ENCODE measurements at regions not wholly inside any gene's neighbourhood (a gene's known extent, or its start where the extent isn't known, plus 50 kb on each side); places are given as distances from the start of the nearest gene placed in this dataset.

DNA sequence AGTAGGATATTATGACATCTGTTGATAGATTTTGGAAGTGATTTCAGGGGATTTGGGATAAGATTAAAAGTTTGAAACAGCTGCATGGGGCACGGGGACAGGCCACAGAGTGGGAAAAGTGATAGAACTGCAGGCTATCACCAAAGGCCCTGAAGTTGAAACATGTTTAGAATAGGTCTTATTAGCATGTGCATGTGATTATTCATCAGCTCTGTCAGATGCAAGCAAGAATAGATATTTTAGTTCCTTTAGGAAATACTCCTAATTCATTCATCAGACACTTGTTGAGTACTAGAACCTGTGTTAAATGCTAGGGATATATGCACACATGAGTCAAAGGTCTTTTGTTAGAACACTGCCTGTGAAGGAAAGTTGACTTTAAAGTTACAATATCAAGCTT lies 261.2 kb upstream of the MAN1A1 start:
- H3K36me3 Mint-ChIP-seq: no peaks in the 10 kb centered on the region

GRCh38 chr6:119610265-119610664 lies 260.7 kb upstream of the MAN1A1 start:
- no peak overlapping the region for H3K27ac Mint-ChIP-seq
- H3K9me3 Mint-ChIP-seq: no peaks in the 10 kb centered on the region
- no peaks in the 10 kb centered on the region for H3K36me3 Mint-ChIP-seq
- no peak overlapping the region for H3K4me3 Mint-ChIP-seq
- no peaks in the 10 kb centered on the region for H3K4me1 Mint-ChIP-seq
- no peaks in the 10 kb centered on the region for H3K27me3 Mint-ChIP-seq

More for the DNA sequence above, 261.2 kb upstream of the MAN1A1 start:
- no peak overlapping the region for H3K4me3 Mint-ChIP-seq
- no peaks in the 10 kb centered on the region for H3K4me1 Mint-ChIP-seq
- H3K27ac Mint-ChIP-seq: no peak overlapping the region
- H3K27me3 Mint-ChIP-seq: peaks cover 1% of the 10 kb centered on the region
- no peaks in the 10 kb centered on the region for H3K9me3 Mint-ChIP-seq

DNA sequence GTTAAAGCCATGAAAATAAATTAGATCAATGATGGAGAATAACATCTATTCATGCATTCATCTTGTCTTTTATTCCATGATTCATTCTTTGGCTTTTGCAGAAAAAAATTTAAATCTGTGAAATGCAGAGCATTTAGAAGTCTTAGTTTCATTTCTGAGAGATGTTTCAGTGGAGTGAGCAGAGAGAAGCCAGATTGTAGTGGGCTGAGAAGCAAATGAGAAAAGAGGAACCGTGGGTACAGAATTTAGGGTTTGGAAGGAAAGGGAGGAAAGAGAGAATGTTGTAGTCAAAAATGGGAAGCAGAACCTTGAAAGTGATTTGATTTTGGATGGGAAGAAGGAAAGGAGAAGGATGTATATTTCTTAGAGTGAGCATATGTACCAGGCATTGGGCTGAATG lies 260.3 kb upstream of the MAN1A1 start:
- H3K27ac Mint-ChIP-seq: no peak overlapping the region

DNA sequence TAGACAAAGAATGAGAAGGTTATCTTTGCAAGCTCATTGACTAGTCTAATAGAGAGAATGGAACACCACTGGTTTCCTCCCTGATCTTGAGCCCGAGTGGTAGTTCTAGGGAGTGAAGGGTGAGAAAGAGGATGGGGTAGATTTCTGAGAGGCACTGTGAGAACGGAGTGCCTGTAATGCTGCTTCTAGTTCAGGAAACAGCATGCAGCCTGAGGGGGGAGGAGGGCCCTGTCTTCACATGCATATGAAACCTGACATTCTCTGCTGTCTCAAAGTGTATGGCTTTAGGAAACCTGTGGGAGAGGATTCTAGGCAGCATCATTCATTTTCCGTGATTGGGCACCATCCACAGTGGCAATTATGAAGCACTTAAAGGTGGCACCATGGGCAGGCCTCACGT lies 259.4 kb upstream of the MAN1A1 start:
- H3K36me3 Mint-ChIP-seq: no peaks in the 10 kb centered on the region
- H3K27ac Mint-ChIP-seq: no peak overlapping the region
- H3K9me3 Mint-ChIP-seq: no peaks in the 10 kb centered on the region
- no peaks in the 10 kb centered on the region for H3K27me3 Mint-ChIP-seq
- no peaks in the 10 kb centered on the region for H3K4me1 Mint-ChIP-seq
- H3K4me3 Mint-ChIP-seq: no peak overlapping the region

More for the DNA sequence above, 260.3 kb upstream of the MAN1A1 start:
- no peaks in the 10 kb centered on the region for H3K27me3 Mint-ChIP-seq
- H3K36me3 Mint-ChIP-seq: no peaks in the 10 kb centered on the region
- H3K4me3 Mint-ChIP-seq: no peak overlapping the region
- no peaks in the 10 kb centered on the region for H3K4me1 Mint-ChIP-seq
- H3K9me3 Mint-ChIP-seq: no peaks in the 10 kb centered on the region

DNA sequence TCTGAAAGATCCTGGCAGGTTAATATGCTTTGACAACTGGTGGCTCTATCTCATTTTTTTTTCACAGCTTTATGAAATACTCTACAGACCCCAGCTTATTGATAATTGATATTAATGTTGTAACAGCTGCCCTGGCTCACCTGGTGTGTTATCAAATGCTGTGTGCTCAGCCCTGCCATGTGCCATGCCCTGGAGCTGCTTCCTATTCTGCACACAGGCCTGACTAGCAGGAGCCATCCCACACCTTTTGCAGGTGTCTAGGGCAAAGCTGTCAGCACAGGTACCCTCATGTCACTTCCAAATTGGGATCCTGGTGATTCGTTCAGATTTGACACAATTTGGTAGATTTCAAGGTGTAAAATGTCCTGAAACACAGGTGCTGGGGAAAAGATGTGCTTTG lies 254.6 kb upstream of the MAN1A1 start:
- no peaks in the 10 kb centered on the region for H3K27me3 Mint-ChIP-seq
- H3K9me3 Mint-ChIP-seq: no peaks in the 10 kb centered on the region
- H3K4me1 Mint-ChIP-seq: no peaks in the 10 kb centered on the region
- H3K27ac Mint-ChIP-seq: no peak overlapping the region
- no peak overlapping the region for H3K4me3 Mint-ChIP-seq
- no peaks in the 10 kb centered on the region for H3K36me3 Mint-ChIP-seq

- no peaks in the 10 kb centered on the region for H3K4me1 Mint-ChIP-seq
- no peak overlapping the region for H3K27ac Mint-ChIP-seq
- H3K27me3 Mint-ChIP-seq: no peaks in the 10 kb centered on the region
- no peaks in the 10 kb centered on the region for H3K36me3 Mint-ChIP-seq
- no peaks in the 10 kb centered on the region for H3K9me3 Mint-ChIP-seq
- no peak overlapping the region for H3K4me3 Mint-ChIP-seq
These were observed 253.9 kb upstream of the MAN1A1 start for GRCh38 chr6:119603501-119603900.

- no peak overlapping the region for H3K27ac Mint-ChIP-seq
- H3K36me3 Mint-ChIP-seq: no peaks in the 10 kb centered on the region
- no peak overlapping the region for H3K4me3 Mint-ChIP-seq
- H3K27me3 Mint-ChIP-seq: no peaks in the 10 kb centered on the region
- no peaks in the 10 kb centered on the region for H3K9me3 Mint-ChIP-seq
- H3K4me1 Mint-ChIP-seq: no peaks in the 10 kb centered on the region
These were observed 252.9 kb upstream of the MAN1A1 start for GRCh38 chr6:119602215-119603178.

GRCh38 chr6:119598883-119599282 lies 249.3 kb upstream of the MAN1A1 start:
- H3K4me3 Mint-ChIP-seq: no peak overlapping the region
- no peaks in the 10 kb centered on the region for H3K4me1 Mint-ChIP-seq
- H3K36me3 Mint-ChIP-seq: no peaks in the 10 kb centered on the region
- no peaks in the 10 kb centered on the region for H3K27me3 Mint-ChIP-seq
- no peak overlapping the region for H3K27ac Mint-ChIP-seq
- H3K9me3 Mint-ChIP-seq: no peaks in the 10 kb centered on the region

GRCh38 chr6:119594907-119595306 lies 245.3 kb upstream of the MAN1A1 start:
- Mint-ChIP-seq H3K4me1 (no peaks in the 10 kb centered on the region), H3K27ac (no peak overlapping the region), H3K36me3 (no peaks in the 10 kb centered on the region)

DNA sequence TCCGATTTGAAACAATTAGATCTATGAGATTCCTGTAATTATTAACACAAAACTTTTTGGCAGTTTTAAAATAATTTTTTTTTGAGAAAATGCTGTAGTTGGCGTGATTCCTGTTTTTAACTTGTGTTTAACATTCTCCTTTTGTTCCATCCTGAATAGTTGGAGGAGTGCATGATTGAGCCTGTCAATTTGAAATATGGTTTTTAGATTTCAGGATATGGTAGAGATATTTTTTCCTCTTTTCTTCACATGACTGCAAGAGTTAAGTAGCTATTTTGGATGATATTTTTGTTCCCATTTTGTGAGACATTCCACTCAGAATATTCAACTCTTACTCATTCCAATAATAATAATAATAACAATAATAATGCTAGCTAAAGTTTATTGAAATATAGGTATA lies 241.7 kb upstream of the MAN1A1 start:
- Mint-ChIP-seq H3K36me3 (no peaks in the 10 kb centered on the region), H3K27me3 (no peaks in the 10 kb centered on the region), H3K4me3 (no peak overlapping the region), H3K27ac (no peak overlapping the region), H3K4me1 (no peaks in the 10 kb centered on the region), H3K9me3 (no peaks in the 10 kb centered on the region)

More at GRCh38 chr6:119594907-119595306, 245.3 kb upstream of the MAN1A1 start:
- Mint-ChIP-seq H3K9me3 (no peaks in the 10 kb centered on the region), H3K4me3 (no peak overlapping the region), H3K27me3 (no peaks in the 10 kb centered on the region)

DNA sequence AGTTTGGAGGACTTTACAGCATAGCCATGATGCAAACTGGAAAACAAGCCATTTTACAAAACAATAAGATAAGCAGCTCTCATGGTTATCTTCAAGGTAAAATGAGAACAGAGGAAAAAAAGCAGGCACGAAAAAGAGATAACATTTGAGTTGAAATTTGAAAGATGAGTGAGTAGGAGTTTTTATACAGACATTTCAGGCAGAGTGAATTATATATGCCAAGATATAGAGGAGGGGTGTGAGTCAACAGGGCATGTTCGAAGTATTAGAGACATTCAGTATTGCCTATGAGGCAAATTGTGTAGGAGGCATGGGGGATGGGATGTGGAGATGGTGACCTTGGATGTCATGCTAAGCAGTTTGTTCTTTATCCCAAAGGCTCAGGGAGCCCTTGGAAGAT lies 240.5 kb upstream of the MAN1A1 start:
- H3K4me3 Mint-ChIP-seq: no peak overlapping the region
- H3K36me3 Mint-ChIP-seq: no peaks in the 10 kb centered on the region
- H3K27me3 Mint-ChIP-seq: no peaks in the 10 kb centered on the region
- no peaks in the 10 kb centered on the region for H3K4me1 Mint-ChIP-seq
- H3K27ac Mint-ChIP-seq: no peak overlapping the region
- H3K9me3 Mint-ChIP-seq: no peaks in the 10 kb centered on the region

DNA sequence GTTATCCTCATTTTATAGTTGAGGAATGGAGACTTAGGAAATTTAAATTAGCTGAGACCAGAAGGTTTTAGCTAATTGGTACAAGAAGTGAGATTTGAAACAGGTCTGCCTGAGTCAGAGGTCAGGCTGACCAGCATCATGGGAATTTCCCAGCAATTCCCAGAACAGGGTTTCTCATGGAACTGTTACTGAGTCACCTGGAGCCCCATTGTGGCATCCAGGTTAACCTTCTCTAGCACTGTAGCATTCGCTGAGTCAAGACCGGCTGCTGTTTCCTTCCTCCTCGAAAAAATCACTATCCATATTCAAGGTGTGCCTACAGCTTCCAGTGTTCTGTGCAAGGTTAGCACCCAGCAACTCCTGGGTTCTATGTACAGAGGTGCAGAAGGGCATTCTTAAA lies 238.0 kb upstream of the MAN1A1 start:
- Mint-ChIP-seq H3K4me1 (no peaks in the 10 kb centered on the region), H3K4me3 (no peak overlapping the region), H3K9me3 (no peaks in the 10 kb centered on the region), H3K27ac (no peak overlapping the region), H3K36me3 (no peaks in the 10 kb centered on the region), H3K27me3 (no peaks in the 10 kb centered on the region)

GRCh38 chr6:119586250-119586882 lies 236.8 kb upstream of the MAN1A1 start:
- Mint-ChIP-seq H3K4me1 (no peaks in the 10 kb centered on the region), H3K4me3 (no peak overlapping the region), H3K9me3 (no peaks in the 10 kb centered on the region), H3K27ac (no peak overlapping the region), H3K27me3 (no peaks in the 10 kb centered on the region), H3K36me3 (no peaks in the 10 kb centered on the region)

DNA sequence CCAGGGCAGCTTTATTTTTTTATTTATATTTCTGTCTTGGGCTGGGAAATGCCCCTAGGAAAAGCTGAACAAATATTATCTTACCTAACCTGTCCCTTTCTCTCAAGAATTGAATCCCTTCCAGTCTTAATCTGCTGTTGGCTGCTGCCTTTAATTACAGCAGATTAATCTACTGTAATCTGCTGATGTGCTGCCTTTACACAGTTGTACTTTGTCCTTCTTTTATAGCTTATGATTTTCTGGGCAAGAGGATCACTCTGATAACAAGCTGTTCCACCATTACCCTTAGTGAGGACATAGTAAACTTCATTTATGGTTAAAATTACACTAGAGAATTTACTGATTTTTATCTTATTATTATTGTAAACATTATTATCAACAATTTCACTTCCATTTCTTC lies 234.5 kb upstream of the MAN1A1 start:
- no peaks in the 10 kb centered on the region for H3K4me1 Mint-ChIP-seq
- H3K27ac Mint-ChIP-seq: no peak overlapping the region
- no peaks in the 10 kb centered on the region for H3K9me3 Mint-ChIP-seq
- no peaks in the 10 kb centered on the region for H3K36me3 Mint-ChIP-seq
- H3K4me3 Mint-ChIP-seq: no peak overlapping the region
- peaks cover 1% of the 10 kb centered on the region for H3K27me3 Mint-ChIP-seq

- H3K27me3 Mint-ChIP-seq: peaks cover 1% of the 10 kb centered on the region
- no peak overlapping the region for H3K27ac Mint-ChIP-seq
- H3K36me3 Mint-ChIP-seq: no peaks in the 10 kb centered on the region
- no peaks in the 10 kb centered on the region for H3K4me1 Mint-ChIP-seq
- H3K4me3 Mint-ChIP-seq: no peak overlapping the region
- H3K9me3 Mint-ChIP-seq: peaks cover 17% of the 10 kb centered on the region
These were observed 231.7 kb upstream of the MAN1A1 start for GRCh38 chr6:119581220-119581619.

DNA sequence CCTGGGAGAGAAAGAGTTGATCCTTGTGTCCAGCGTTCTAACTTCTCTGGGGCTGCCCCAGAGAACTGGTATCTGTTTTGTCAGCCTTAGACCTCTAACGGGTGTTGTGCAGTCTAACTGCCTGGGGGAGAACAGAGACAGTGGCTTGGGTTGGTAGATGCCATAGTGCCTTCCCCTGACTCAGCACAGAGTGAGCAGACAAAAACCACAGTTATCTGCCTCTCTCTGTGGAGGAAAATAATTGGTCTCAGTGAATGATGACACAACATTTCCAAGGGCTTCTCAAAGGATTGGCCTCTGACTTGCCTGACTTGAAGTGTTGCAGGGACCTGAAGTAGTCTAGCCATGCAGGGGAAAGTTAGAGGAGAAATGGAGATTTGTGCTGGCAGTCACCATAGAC lies 226.2 kb upstream of the MAN1A1 start:
- Mint-ChIP-seq H3K27me3 (peaks cover 8% of the 10 kb centered on the region), H3K4me3 (no peak overlapping the region), H3K9me3 (peaks cover 27% of the 10 kb centered on the region), H3K36me3 (peaks cover 1% of the 10 kb centered on the region), H3K27ac (no peak overlapping the region), H3K4me1 (no peaks in the 10 kb centered on the region)
